ENCODE measurements at regions not wholly inside any gene's neighbourhood (a gene's known extent, or its start where the extent isn't known, plus 50 kb on each side); places are given as distances from the start of the nearest gene placed in this dataset.
"Not testable (repeated sequence)": the region's sequence is repeated elsewhere in the genome, so short reads cannot be mapped to it uniquely, and the experiment has no call there.

DNA sequence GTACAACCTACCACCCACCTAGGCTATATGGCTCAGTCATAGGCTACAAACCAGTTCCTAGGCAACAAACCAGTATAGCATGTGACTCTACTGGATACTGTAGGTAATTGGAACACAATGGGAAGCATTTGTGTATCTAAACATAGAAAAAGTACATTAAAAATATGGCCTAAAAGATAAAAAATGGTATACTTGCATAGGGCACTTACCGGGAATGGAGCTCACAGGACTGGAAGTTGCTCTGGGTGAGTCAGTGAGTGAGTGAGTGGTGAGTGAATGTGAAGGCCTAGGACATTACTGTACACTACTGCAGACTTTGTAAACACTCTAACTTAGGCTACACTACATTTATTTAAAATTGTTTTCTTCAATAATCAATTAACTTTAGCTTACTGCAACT lies 139.2 kb upstream of the RBPJ start:
- no peak for DNase-seq

DNA sequence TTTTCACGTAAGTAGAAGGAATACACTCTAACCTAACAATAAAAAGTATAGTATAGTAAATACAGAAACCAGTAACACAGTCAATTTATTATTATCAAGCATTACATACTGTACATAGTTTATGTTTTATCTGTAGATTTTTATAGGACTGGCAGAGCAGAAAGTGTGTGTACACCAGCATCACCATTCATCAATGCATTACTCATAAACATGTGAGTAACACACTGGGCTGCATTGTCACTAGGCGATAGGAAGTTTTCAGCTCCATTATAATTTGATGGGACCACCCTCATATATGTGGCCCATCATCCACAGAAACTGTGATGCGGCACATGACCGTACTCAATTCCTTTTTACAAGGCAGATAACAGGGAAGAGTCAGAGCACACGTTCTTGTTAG lies 137.8 kb upstream of the RBPJ start:
- no peak for DNase-seq

DNA sequence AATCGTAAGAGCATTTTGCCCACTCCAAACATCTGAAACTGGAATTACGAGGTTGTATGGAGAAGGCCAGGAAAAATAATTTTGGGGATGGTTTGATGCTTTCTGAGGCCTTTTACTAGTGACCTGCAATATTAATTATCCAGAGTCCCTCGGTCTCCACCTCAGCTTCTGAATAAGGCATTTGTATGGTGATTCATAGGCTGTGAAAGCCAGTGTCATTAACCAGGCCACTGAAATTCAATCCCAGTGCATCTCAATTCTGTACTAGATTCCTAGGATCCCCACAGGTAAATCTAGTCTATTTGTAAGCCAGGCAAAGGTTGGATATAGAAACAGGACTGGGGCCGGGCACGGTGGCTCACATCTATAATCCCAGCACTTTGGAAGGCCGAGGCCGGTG lies 135.4 kb upstream of the RBPJ start:
- no peak for DNase-seq

DNA sequence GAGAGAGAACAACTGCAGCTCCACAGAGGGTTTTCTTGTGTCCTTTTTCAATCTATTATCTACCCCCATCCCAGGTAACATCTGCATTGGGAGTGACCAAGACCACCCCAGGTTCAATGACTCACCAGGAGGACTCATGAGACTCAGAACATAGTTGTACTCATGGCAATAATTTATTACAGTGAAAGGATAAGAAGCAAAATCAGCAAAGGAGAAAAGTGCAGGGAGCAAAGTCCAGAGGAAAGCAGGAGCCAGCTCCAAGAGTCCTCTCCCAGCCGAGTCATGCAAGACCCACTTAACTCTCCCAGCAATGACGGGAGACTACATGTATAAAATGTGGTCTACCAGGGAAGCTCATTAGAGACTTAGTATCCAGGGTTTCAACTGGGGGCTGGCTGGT lies 129.5 kb upstream of the RBPJ start:
- DNase-seq = no peak

DNA sequence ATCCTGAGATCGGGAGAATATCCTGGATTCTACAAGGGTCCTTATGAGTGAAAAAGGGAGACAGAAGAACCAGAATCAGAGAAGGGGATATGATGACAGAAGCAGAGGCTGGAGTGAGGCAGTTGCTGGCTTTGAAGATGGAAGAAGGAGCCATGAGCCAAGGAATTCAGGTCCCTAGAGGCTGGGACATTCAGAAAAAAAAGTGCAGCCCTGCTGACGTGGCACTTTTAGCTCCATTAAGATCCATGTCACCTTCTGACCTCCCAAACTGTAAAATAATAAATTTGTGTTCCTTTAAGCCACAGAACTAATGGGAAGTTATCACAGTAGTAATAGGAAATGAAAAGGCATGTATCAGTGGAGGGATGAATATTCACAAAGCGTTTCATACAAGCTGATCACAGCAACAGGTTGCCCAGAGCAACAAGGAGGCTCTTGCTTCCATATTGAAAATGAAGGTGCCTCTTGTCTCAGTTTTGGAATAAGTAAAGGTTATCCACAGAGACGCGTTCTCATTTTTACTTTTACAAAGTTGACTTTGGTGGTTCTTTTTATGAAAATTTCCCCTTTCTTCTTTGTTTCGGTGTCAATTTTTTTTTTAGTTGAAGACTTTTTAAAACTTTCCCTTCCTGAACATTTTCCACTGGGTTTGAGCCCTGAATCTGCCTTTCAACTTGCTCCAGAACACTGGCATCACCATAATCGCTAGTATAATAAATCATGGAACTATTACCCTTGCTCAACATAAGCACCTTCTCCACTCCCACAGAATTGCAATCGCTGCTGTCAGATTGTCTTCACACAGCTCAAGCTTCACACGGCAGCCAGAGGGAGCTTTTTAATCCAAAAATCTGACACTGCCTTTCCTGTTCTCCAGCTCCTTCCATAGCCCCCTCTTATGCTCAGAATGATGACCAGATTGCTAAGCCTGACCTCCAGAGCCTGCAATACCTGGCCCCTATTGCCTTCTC lies 127.6 kb upstream of the RBPJ start:
- DNase-seq = peak; percentile 13

DNA sequence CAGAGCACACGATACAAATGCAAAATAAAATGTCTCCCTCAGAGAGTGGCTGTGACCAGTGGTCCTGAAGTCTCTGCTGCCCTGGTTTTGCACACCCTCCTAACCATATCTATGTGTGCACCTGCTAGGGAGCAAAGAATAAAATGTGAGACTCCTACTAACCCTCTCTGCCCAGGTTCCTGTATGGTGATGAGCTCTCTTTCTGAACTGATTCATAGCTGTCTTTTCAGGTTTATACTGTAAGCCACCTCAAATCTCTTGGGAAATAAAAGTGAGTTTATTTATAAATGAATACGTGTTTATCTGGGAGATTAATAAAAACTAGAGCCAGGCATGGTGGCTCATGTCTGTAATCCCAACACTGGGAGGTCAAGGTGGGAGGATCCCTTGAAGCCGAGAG lies 126.0 kb upstream of the RBPJ start:
- no peak for DNase-seq

DNA sequence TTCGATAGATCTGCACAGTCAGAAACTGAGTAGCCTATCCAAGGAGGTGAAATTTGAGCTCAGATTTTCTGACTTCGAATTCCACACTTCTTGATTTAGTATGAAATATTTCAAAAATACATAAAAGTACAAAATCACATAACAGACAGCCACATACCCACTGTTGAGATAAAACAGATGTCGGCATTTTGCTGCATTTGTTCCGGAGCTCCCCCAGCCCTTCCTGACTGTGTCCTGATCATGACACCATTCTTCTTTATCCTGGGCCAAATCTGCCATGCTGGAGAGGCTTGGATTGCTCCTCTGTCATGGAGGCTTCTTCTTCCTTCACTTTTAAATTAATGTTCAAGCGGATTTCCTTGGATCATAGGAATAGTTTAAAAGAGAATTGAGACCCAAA lies 124.2 kb upstream of the RBPJ start:
- DNase-seq = no peak

DNA sequence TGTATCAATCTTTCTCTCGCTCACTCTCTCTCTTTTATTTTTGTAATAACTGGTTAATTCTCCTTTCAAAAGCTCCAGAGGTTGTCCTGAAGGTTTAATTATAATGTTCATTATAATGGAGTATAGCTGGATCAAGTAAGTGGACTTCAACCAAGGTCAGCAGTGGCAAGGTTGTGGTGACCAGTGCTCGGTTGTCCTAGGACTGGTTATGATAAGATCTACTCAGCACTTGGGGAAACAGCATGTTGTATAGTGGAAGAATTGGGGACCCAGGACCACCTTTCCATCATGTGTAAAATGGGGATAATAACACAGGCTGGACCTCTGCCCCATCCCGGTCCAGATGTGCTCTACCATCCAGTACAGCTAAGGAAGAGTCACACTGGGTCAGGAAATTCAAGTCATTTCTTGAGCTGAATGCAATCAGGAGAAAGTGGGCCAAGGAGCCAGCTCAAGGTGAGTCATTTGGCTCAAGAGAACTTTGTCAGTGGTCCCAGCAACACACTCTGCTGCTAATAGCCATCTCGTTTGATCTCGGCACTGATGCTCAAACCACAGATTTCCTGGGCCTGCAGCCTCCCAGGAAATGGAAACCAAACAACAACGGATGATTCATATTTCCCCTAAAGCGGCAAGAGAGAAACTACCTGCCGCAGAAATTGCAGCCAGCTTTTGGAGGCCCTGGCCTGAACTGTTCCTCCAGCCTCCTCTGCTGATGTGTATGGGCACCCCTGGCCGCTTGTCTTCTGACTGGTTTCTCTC lies 123.6 kb upstream of the RBPJ start:
- DNase-seq = peak; percentile 71

DNA sequence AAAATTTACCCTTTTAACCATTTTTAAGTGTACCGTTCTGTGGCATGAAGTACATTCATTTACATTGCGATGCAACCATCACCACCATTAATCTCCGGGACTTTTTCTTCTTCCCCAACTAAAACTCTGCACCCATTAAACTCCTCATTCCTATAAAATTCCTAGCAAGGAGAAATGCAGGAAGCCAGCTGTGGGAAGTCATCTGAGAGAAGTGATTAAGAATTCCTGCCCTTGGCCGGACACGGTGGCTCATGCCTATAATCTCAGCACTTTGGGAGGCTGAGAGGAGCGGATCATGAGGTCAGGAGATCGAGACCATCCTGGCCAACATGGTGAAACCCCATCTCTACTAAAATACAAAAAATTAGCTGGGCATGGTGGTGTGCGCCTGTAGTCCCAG lies 121.9 kb upstream of the RBPJ start:
- DNase-seq = not testable (repeated sequence)

DNA sequence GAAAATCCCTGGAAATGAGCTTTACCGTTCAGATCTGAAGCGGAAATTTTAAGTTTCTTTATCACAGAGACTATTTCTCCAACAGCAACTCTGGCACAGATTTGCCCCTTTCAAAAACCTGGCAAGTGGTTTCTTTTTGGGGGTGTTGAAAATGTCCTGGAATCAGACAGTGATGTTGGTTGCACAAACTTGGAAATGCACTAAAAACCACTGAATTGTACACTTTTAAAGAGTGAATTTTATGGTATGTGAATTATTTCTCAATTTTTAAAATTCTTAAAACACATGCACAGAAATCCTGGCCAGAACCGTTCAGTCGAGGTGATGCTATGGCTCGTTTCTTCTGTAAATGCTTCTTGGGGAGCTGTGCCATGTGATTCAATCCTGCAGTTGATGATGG lies 121.2 kb upstream of the RBPJ start:
- DNase-seq = no peak

DNA sequence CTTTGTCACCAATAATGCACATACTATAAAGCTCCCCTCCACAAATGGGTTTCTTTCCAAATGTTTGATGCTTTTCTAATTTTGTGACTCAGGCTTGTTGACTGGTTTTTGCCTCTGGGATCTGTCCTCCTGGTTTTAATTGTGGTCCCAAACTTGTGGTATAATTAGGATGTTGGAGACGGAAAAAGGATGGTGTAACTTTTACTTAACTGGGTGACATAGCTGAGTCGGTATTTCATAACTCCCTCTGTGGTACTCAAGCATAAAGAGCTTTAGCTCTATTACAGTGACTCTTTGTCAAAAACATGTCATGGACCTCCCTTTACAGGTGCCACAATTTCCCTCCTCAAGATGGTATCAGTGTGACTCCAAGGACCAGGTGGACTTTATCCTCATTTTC lies 119.7 kb upstream of the RBPJ start:
- DNase-seq = no peak

DNA sequence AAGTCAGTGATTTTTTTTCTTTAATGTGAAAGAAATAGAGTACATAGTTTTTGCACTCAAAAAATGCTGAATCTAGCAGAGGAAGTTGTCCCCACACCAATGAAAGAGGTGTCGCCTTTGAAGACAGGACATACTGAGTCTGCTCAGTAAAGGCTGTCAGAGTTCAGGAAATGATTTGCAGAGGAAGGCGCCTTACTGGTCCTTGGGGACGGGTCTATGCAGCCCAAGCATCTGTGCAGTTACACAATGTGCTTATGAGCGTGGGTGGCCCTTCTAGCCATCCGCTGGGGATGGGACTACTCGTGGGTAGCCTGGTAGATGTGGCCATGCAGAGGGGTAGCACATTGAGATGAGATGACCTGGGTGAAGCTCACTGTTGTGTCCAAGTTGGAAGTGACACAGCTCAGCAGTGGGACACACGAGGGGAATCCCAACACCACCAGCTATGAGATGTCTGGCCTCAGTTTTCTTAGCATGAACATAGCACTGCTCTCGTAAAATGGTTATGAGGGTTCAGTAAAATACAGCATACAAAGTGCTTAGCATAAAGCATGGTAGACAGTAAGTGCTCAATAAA lies 116.5 kb upstream of the RBPJ start:
- DNase-seq = no peak

DNA sequence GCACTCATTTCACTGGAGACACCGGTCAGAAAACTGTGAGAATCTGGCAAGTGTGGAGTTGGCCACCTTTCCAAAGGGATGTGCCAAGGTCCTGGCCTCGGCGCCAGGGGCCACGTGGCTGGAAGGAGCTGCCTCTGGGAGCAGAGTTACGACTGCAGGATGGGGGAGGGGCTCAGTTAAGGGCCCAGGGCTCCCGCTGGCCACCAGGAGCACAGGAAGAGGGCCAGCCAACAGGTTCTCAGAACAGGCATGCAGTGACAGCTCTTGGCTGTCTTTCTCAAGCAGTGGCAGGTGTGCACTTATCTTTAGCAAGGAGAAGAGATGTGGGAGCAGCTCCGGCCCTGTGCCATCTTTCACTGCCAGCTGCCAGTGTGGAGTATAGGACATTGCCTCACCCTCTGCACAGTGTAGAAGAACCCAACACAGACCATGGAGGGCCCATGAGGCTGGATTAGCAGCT lies 115.9 kb upstream of the RBPJ start:
- DNase-seq = no peak

DNA sequence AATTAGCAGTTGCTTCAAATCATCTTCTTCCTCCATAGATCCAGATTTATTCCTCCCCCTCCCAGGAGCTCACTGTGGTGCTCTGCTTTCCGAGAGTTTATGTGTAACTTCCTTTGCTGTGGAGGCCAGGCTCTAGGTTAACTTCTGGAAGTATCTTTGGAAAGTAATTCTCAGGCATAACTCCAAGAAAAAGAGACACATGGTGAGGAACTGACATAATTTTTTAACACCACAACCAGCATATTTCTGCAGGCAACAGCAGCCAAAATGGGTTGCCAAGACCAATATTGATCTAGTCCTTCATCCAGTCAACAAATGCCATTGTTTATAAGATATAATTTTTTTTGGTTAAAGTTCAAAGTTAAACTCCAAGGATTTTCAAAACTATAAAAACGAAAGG lies 114.5 kb upstream of the RBPJ start:
- no peak for DNase-seq

DNA sequence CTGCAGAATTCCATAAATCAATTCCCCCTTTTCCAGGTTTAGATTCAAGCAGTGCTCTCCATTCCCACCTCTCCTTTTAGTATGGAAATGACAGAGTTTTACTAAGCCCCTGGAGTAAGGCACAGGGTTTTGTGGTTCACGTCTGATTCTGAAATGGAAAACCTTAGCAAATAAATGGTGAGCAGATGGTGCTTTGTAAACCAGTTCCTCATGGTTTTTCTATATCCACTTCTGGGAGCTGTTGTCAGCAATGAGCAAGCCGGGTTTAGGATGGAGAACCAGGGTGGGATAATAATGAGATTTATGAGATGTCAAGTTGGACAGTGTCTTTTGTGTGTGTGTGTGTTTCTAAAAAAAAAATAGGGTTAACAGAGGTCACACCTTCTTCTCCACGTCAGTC lies 113.8 kb upstream of the RBPJ start:
- DNase-seq = no peak

DNA sequence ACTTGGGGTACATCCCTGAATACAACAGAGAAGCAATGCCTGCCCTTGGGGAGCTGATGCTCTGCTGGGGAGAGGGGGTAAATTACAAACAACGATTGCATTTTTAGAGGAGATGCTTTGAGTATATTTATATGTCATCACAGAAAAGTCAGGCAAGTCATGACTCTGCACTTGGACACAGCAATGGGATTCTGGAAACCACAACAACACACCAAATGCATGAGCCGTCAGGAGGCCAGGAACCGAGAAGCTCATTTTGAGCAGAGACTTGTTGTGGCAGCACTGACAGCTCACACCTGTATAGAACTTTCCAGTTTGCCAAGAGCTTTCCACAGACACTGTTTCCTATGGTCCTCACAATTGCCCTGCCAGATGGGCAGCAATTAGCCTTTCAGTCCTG lies 113.2 kb upstream of the RBPJ start:
- no peak for DNase-seq

DNA sequence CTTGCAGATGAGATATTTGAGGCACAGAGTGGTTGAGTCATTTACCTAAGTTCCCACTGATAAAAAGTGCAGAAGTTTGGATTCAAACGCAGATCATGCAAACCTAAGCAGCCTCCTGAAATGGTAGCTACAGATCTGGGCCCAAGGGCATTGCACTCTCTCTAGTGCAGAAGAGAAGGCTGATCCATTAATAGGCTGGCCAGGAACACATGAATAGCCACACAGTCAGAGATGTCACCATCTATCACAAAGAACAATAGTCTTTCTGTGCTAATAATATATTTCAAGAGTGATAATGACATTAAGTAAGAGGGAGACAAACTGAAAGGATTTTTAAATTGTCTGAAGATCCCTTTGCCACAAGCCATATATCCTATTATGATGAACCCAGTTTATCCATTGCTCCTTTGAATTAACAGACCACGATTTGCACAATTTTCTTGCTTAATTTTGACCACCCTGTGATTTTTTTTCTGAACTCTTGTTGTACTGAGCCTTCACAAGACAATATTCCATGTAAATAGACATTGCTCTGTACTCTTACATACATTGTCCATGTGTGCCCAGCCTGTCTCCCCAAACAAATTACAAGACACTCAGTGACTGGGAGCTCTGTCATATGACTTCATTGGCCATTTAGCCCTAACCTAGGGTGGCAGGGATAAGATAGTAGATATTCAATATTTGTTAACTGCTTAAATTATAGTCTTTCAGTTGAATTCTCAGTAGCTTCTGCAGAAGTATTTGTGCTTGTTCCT lies 112.4 kb upstream of the RBPJ start:
- no peak for DNase-seq

DNA sequence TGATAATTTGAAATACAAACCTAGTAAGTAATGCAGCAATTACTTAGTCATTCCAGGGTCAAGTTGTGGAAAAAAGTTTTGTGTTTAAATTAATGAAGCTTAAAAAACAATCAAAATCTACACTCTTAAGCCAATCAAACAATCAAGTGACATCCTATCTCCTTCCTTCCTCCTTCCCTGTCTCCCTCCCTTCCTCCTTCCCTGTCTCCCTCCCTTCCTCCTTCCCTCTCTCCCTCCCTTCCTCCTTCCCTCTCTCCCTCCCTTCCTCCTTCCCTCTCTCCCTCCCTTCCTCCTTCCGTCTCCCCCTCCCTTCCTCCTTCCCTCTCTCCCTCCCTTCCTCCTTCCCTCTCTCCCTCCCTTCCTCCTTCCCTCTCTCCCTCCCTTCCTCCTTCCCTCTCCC lies 111.4 kb upstream of the RBPJ start:
- not testable (repeated sequence) for DNase-seq

DNA sequence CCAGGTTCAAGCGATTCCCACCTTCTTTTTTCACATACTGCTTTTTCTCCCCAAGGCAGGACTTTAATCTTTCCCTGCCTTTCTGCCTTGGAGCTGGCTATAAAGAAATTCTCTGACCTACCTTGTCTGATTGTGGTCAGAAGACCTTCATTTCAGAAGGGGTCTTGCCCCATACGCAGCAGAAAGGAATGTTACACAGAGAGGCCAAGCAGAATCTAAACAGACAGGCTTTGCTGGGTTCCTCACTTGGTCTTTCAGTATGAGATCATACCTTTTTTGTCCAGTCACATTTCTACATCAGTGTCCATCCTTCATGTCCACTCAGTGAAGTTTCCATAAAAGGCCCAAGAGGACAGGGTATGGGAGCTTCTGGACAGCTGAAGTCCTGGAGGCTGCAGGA lies 108.3 kb upstream of the RBPJ start:
- DNase-seq = no peak

DNA sequence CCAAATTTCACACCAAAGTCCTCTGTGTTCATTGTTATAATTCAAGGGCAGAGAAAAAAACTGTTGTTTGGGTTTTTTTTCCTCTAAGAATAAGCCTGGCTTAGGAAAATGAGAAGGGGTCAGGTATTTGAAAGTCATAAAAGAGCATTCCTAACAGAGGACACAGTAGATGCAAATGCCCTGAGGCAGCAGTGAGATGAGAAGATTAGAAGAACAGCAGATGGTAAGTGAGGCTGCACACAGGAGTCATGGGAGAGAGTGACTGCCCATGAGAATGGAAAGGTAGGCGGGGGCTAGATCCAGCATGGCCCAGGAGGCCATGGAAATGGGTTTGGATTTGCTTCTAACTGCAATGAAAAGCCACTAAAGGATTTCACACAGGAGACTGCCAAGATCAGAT lies 107.5 kb upstream of the RBPJ start:
- DNase-seq = no peak

DNA sequence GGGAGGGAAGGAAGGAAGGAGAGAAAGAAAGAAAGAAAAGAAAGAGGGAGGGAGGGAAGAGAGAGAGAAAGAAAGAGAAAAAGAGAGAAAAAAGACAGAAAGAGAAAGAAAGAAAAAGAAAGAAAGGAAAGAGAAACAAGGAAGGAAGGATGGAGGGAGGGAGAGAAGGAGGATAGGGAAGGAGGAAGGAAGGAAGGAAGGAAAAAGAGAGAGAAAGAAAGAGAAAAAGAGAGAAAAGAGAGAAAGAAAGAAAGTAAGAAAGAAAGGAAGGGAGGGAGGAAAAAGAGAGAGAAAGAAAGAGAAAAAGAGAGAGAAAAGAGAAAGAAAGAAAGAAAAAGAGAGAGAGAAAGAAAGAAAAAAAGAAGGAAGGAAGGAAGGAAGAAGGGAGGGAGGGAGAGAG lies 105.8 kb upstream of the RBPJ start:
- no peak for DNase-seq

DNA sequence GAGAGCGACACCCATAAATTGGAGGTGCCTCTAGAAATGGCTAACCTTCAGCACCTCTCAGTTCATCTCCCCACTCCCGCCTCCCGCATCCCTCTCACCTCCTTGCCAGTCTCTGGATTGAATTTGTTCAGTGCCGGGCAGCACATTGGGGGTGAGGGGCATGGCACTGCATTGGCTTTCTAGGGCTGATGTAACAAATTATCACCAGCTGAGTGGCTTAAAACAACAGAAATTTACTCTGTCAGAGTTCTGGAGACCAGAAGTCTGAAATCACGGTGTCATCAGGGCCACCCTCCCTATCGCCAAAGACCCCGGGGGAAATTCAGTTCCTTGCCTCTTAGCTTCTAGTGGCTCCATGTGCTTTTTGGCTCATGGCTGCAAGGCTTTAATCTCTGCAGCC lies 105.1 kb upstream of the RBPJ start:
- DNase-seq = no peak

DNA sequence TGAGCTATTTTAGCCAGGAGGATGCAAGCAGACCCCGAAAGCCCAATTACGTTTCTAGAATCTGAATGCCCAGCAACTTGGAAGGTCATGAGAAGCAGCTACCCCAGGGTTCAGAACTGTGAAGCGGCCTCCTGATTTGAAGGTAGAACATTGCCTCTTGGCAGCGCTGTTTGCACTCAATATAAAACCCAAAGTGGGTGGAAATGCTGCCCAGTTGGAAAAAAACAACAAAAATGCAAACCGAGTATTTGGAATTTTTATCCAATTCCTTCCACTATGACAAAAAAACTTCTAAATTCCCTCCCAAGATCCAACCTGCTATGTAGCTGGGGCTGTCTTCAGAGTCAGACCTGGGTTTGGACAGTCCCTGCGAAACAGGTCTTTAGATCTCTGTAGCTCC lies 103.3 kb upstream of the RBPJ start:
- DNase-seq = no peak
